ENCODE measurements at regions not wholly inside any gene's neighbourhood (a gene's known extent, or its start where the extent isn't known, plus 50 kb on each side); places are given as distances from the start of the nearest gene placed in this dataset.

DNA sequence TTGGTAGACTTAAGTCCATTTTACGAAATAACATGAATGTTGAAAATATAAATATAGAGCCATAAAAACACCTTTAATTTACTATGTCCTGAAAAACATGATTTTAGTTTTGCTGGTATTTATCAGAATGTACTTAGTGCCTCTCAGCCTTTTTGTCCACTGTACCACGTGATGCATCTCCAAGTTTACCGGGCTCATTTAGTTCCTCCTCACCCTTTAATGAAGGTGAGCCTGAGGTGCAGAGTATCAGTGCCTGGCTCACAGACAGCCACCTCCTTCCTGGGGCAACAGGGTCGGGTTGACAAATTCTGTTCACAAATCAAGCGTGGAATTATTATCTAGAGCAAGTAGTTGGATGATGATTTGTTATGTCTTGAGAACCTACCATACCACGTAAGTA lies 420.5 kb upstream of the MEIS1 start:
- no peak overlapping the region for H3K27ac ChIP-seq
- TF ChIP-seq CTCF (conservative IDR thresholded peaks at IDR 0.05) (no peak), ZFX (IDR thresholded peaks at IDR 0.05) (no peak)

GRCh38 chr2:66013456-66013855 lies 421.5 kb upstream of the MEIS1 start:
- TF ChIP-seq ZFX (IDR thresholded peaks at IDR 0.05) (no peak), CTCF (conservative IDR thresholded peaks at IDR 0.05) (peak; percentile 28)
- H3K27ac ChIP-seq: no peak overlapping the region

GRCh38 chr2:66003931-66004330 lies 431.0 kb upstream of the MEIS1 start:
- H3K27ac ChIP-seq: no peak overlapping the region
- TF ChIP-seq CTCF (conservative IDR thresholded peaks at IDR 0.05) (no peak), ZFX (IDR thresholded peaks at IDR 0.05) (no peak)

DNA sequence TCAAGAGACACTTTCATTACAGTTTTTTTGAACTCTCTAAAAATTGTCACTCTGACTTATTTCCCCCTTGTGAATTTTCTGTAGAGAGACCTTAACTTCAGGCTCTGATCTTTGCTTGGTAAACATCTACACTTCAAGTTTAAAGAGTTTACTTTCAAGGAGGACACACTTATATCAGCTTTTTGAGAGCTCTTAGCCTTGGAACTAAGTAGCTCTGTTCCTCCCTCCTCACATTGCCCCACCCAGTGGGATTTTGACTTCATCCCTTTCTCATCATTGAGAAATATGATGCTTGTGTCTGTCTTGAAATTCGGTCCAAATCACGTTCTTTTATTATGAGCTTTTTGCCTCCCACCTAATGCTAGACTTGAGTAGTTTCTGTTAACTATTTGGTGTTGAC lies 433.4 kb upstream of the MEIS1 start:
- no peak for TF ChIP-seq CTCF (conservative IDR thresholded peaks at IDR 0.05)
- TF ChIP-seq ZFX (IDR thresholded peaks at IDR 0.05): no peak
- no peak overlapping the region for H3K27ac ChIP-seq

GRCh38 chr2:66000901-66001300 lies 434.0 kb upstream of the MEIS1 start:
- TF ChIP-seq CTCF (conservative IDR thresholded peaks at IDR 0.05) (no peak), ZFX (IDR thresholded peaks at IDR 0.05) (no peak)
- H3K27ac ChIP-seq: no peak overlapping the region

GRCh38 chr2:65999796-66000195 lies 435.1 kb upstream of the MEIS1 start:
- no peak overlapping the region for H3K27ac ChIP-seq
- TF ChIP-seq ZFX (IDR thresholded peaks at IDR 0.05) (no peak), CTCF (conservative IDR thresholded peaks at IDR 0.05) (peak; percentile 16)

- TF ChIP-seq CTCF (conservative IDR thresholded peaks at IDR 0.05): no peak
- no peak for TF ChIP-seq ZFX (IDR thresholded peaks at IDR 0.05)
- H3K27ac ChIP-seq: no peak overlapping the region
Observed at GRCh38 chr2:65999103-65999502, 435.8 kb upstream of the MEIS1 start.

Measured in C4-2B (cell line).